ENCODE measurements at regions not wholly inside any gene's neighbourhood (a gene's known extent, or its start where the extent isn't known, plus 50 kb on each side); places are given as distances from the start of the nearest gene placed in this dataset.

GRCh38 chr6:166836785-166837718, 119.3 kb downstream of the RNASET2 start:
- DNase-seq, result no peak

More at GRCh38 chr6:166836785-166837718, 119.3 kb downstream of the RNASET2 start:
- H2BK12ac ChIP-seq (ENCODE audit: insufficient read length, low read depth, low read length), result no peak overlapping the region
- H2BK5ac ChIP-seq (ENCODE audit: insufficient read length, low read length), result no peak overlapping the region
- no peak overlapping the region for H3K27ac ChIP-seq (ENCODE audit: insufficient read length, low read depth, low read length)
- H3K4me1 ChIP-seq (ENCODE audit: insufficient read depth, low read length), result no peaks in the 10 kb centered on the region
- no peak overlapping the region for H2AK5ac ChIP-seq (ENCODE audit: insufficient read length, low read length)
- no peak overlapping the region for H3K4me2 ChIP-seq (ENCODE audit: insufficient read depth, insufficient read length, low read length)
- Mint-ChIP-seq H3K9me3 (no peaks in the 10 kb centered on the region), H3K36me3 (ENCODE audit: insufficient read depth in 1 of 3, low read depth in 3 of 3) (no peaks in the 10 kb centered on the region), H3K4me3 (no peak overlapping the region), H3K27ac (no peak overlapping the region), H3K27me3 (ENCODE audit: low read depth) (no peaks in the 10 kb centered on the region), H3K4me1 (peaks cover 2 to 3% of the 10 kb centered on the region in 2 experiments; a peak in 1 of 4 replicates)
- H2BK120ac ChIP-seq (ENCODE audit: low read depth, low read length, poor library complexity, severe bottlenecking), result no peak overlapping the region
- no peak overlapping the region for H3T11ph ChIP-seq (ENCODE audit: low read length)
- H3K9me3 ChIP-seq (ENCODE audit: control insufficient read depth, low read depth, low read length), result no peaks in the 10 kb centered on the region
- H3K9ac ChIP-seq (ENCODE audit: extremely low read depth, insufficient read length, low read length), result no peak overlapping the region
- H4K20me1 ChIP-seq (ENCODE audit: control insufficient read depth, insufficient read depth, insufficient read length), result no peaks in the 10 kb centered on the region
- H3K14ac ChIP-seq (ENCODE audit: insufficient read depth, low read length), result no peak overlapping the region; the same call in 1 of the 2 replicates
- H3K56ac ChIP-seq (ENCODE audit: insufficient read length, low read depth, low read length), result no peak overlapping the region
- WGBS (ENCODE audit: extremely low coverage, insufficient read length, low lambda C conversion rate), result no CpG with 5 or more reads among the region's 33 CpGs
- peaks cover 2% of the 10 kb centered on the region for H3K23me2 ChIP-seq (ENCODE audit: insufficient read length, low read depth, low read length, poor library complexity, severe bottlenecking)
- no peak overlapping the region for H2AFZ ChIP-seq (ENCODE audit: low read length)
- no peak overlapping the region for H4K8ac ChIP-seq (replicated peaks; ENCODE audit: insufficient read length, low read depth, low read length)
- no peaks in the 10 kb centered on the region for H3K27me3 ChIP-seq (ENCODE audit: insufficient read depth, low read length)
- H2BK20ac ChIP-seq (ENCODE audit: low read depth, low read length, poor library complexity, severe bottlenecking), result no peak overlapping the region
- H3K79me2 ChIP-seq (ENCODE audit: insufficient read depth, low read length), result no peaks in the 10 kb centered on the region
- no peak overlapping the region for H3K18ac ChIP-seq (ENCODE audit: insufficient read length, low read depth, low read length)
- TF ChIP-seq CTCF (conservative IDR thresholded peaks at IDR 0.05), result no peak
- H3K79me1 ChIP-seq (ENCODE audit: insufficient read depth, low read depth, low read length, poor library complexity, severe bottlenecking), result no peaks in the 10 kb centered on the region
- H4K91ac ChIP-seq (ENCODE audit: insufficient read length, low read depth, low read length), result no peak overlapping the region
- H2BK15ac ChIP-seq (ENCODE audit: low read depth, low read length), result no peak overlapping the region
- H4K5ac ChIP-seq (ENCODE audit: insufficient read length, low read depth, low read length), result no peak overlapping the region
- no peak overlapping the region for H3K4ac ChIP-seq (ENCODE audit: low read depth, low read length)
- H3K23ac ChIP-seq (ENCODE audit: insufficient read length, low read depth, low read length), result no peak overlapping the region

All from H9 (cell line).